Psoas muscle (tissue), 7 donors: ENCODE measurements at regions not wholly inside any gene's neighbourhood (a gene's known extent, or its start where the extent isn't known, plus 50 kb on each side); places are given as distances from the start of the nearest gene placed in this dataset.

Experiments used
- ATAC-seq, 4 donors: fragments of 200-7000 bp; cut with Tn5 transposase; one replicate each; pipeline ENCODE4 v1.9.1; 2020; ENCODE audit warnings: moderate library complexity in 3 of 4, mild to moderate bottlenecking in 2 of 4
- DNase-seq, 2 donors: peaks; one replicate each; pipeline ENCODE4 v3.0.0-alpha.2; 2020
- H3K27ac ChIP-seq: fragments of 200-600 bp; one replicate; pipeline ENCODE4 v1.8.0; 2022
- H3K27me3 ChIP-seq, 3 donors: fragments of 200-600 bp in 1 of 3; one replicate each; pipeline versions ENCODE4 v1.6.1 to v1.8.0; 2013 to 2022; ENCODE audit warnings: low read length in 2 of 3, mild to moderate bottlenecking in 2 of 3, moderate library complexity in 1 of 3; ENCODE audit not compliant: insufficient read depth in 3 of 3
- H3K36me3 ChIP-seq, 2 donors: fragments of 200-600 bp in 1 of 2; one replicate each; pipeline versions ENCODE4 v1.6.1 to v1.8.0; 2013 to 2022; ENCODE audit warnings: low read depth in 1 of 2, mild to moderate bottlenecking in 1 of 2, moderate library complexity in 1 of 2; ENCODE audit not compliant: insufficient read depth in 1 of 2
- H3K4me1 ChIP-seq: fragments of 200-600 bp; one replicate; pipeline ENCODE4 v1.8.0; 2022
- H3K4me3 ChIP-seq: fragments of 200-600 bp; one replicate; pipeline ENCODE4 v1.8.0; 2022; ENCODE audit warnings: mild to moderate bottlenecking
- H3K9me3 ChIP-seq: fragments of 200-600 bp; one replicate; pipeline ENCODE4 v1.8.0; 2022
- CTCF ChIP-seq: fragments of 200-600 bp; IDR thresholded peaks from one replicate; pipeline ENCODE4 v1.8.0; 2022; ENCODE audit warnings: antibody characterized with exemption
- WGBS, 3 donors: extraction: QIAGEN DNeasy Blood & Tissue Kit; methylation state at CpG; one replicate each; pipeline versions ENCODE4 v1.1.6 to v1.1.7; 2013; 5-methylcytosine and 5-hydroxymethylcytosine counted together
- intact Hi-C, 2 donors: fragments of 100-400 bp; cut with DNase I; formaldehyde crosslinking; loops; one replicate each; pipeline versions ENCODE4 v1.11.0 to v1.14.2; 2022
- donor health status: healthy with polysubstance abuse.
- donor health status: DM: no; HTN: no; CAD: no; lungs with moderate emphysema.
- donor health status: Bipolar disorder and iron deficiency.
- donor health status: healthy.
- donor health status: DM: yes; HTN: yes; CAD: no.
- donor health status: DM: no; HTN: no; CAD: no.
- donor health status: DM: yes; HTN: yes; CAD: no.

GRCh38 chr6:134657343-134657742 lies 292.6 kb downstream of the ALDH8A1 start:
- Histone ChIP-seq H3K4me3 (no peak overlapping the region), H3K9me3 (no peaks in the 10 kb centered on the region), H3K36me3 (no peaks in the 10 kb centered on the region), H3K27me3 (no peaks in the 10 kb centered on the region), H3K27ac (no peak overlapping the region), H3K4me1 (no peaks in the 10 kb centered on the region)
- ATAC-seq = no peak
- TF ChIP-seq CTCF = no peak
- intact Hi-C loops = no loop called here
- no peak for DNase-seq
- 88 to 93% (median 90%) methylated on average over 3 of the region's 3 CpGs for WGBS, 3 donors

GRCh38 chr6:134654751-134655150 lies 295.1 kb downstream of the ALDH8A1 start:
- Histone ChIP-seq H3K27ac (no peak overlapping the region), H3K36me3 (no peaks in the 10 kb centered on the region), H3K4me1 (no peaks in the 10 kb centered on the region), H3K9me3 (no peaks in the 10 kb centered on the region), H3K27me3 (no peaks in the 10 kb centered on the region), H3K4me3 (no peak overlapping the region)
- intact Hi-C loops = no loop called here
- TF ChIP-seq CTCF = no peak
- DNase-seq (no peak), ATAC-seq (no peak)

GRCh38 chr6:134651519-134651918 lies 298.4 kb downstream of the ALDH8A1 start:
- intact Hi-C loops = no loop called here
- Histone ChIP-seq H3K9me3 (no peaks in the 10 kb centered on the region), H3K27me3 (no peaks in the 10 kb centered on the region), H3K36me3 (no peaks in the 10 kb centered on the region), H3K4me3 (no peak overlapping the region), H3K4me1 (no peaks in the 10 kb centered on the region), H3K27ac (no peak overlapping the region)
- DNase-seq (no peak), ATAC-seq (no peak)
- WGBS, 3 donors = 76 to 92% (median 83%) methylated on average over 3 of the region's 3 CpGs
- TF ChIP-seq CTCF = no peak

- intact Hi-C loops = no loop called here
- Histone ChIP-seq H3K9me3 (no peaks in the 10 kb centered on the region), H3K4me1 (no peaks in the 10 kb centered on the region), H3K36me3 (no peaks in the 10 kb centered on the region), H3K27me3 (no peaks in the 10 kb centered on the region), H3K4me3 (no peak overlapping the region), H3K27ac (no peak overlapping the region)
- TF ChIP-seq CTCF = no peak
- 68 to 71% (median 68%) methylated on average over 3 of the region's 3 CpGs for WGBS, 3 donors
- no peak for DNase-seq
- ATAC-seq = no peak
Observed at GRCh38 chr6:134647861-134648260, 302.0 kb downstream of the ALDH8A1 start.

- DNase-seq = no peak
- Histone ChIP-seq H3K4me3 (no peak overlapping the region), H3K27ac (no peak overlapping the region), H3K9me3 (no peaks in the 10 kb centered on the region), H3K4me1 (peaks cover 20% of the 10 kb centered on the region), H3K27me3 (no peaks in the 10 kb centered on the region), H3K36me3 (no peaks in the 10 kb centered on the region)
- TF ChIP-seq CTCF = no peak
- no peak for ATAC-seq
- 93 to 97% (median 97%) methylated on average over 4 of the region's 4 CpGs for WGBS, 3 donors
- intact Hi-C loops = loop anchor here (5.0 kb wide), 2 partner anchors 176 to 179 kb away; no protein-coding TSS in a partner anchor
Observed at GRCh38 chr6:134642819-134643218, 307.1 kb downstream of the ALDH8A1 start.
